ENCODE measurements at regions not wholly inside any gene's neighbourhood (a gene's known extent, or its start where the extent isn't known, plus 50 kb on each side); places are given as distances from the start of the nearest gene placed in this dataset.
"Not testable (repeated sequence)": the region's sequence is repeated elsewhere in the genome, so short reads cannot be mapped to it uniquely, and the experiment has no call there.

DNA sequence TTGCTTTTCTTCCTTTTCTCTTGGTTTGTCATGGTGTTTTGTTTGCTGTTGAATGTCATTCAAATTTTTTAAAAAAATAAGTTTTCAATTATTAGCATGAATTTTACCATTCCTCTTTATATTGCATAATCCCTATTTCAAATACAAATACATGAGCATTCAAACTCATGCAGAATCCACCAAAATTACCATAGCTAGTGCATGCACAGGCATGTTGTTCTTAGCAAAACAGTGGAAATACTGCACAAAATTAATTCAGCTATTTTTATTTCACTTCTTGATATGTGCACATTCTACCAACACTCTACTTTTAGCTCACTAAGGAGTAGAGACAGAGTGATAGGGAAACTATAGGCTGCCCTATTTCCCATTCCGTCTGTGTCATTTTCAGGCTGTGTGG lies 670.1 kb upstream of the LRRN3 start:
- no peak overlapping the region for H2AFZ ChIP-seq (ENCODE audit: low read length)
- no peak overlapping the region for H3K27ac ChIP-seq (ENCODE audit: low read depth, low read length, poor library complexity, severe bottlenecking)
- H4K20me1 ChIP-seq (ENCODE audit: insufficient read depth, low read length): no peaks in the 10 kb centered on the region; the same call in 1 of the 2 replicates
- no peaks in the 10 kb centered on the region for H3F3A ChIP-seq (ENCODE audit: insufficient read depth, low read length)
- H3K79me2 ChIP-seq (ENCODE audit: insufficient read depth, low read length): no peaks in the 10 kb centered on the region
- no peaks in the 10 kb centered on the region for H3K9me3 ChIP-seq (ENCODE audit: low read length)
- H3K4me2 ChIP-seq (ENCODE audit: low read length): no peak overlapping the region
- TF ChIP-seq, protein P1, sequence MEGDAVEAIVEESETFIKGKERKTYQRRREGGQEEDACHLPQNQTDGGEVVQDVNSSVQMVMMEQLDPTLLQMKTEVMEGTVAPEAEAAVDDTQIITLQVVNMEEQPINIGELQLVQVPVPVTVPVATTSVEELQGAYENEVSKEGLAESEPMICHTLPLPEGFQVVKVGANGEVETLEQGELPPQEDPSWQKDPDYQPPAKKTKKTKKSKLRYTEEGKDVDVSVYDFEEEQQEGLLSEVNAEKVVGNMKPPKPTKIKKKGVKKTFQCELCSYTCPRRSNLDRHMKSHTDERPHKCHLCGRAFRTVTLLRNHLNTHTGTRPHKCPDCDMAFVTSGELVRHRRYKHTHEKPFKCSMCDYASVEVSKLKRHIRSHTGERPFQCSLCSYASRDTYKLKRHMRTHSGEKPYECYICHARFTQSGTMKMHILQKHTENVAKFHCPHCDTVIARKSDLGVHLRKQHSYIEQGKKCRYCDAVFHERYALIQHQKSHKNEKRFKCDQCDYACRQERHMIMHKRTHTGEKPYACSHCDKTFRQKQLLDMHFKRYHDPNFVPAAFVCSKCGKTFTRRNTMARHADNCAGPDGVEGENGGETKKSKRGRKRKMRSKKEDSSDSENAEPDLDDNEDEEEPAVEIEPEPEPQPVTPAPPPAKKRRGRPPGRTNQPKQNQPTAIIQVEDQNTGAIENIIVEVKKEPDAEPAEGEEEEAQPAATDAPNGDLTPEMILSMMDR (IDR thresholded peaks at IDR 0.05; ENCODE audit: low read length): no peak
- TF ChIP-seq EZH2 (IDR thresholded peaks at IDR 0.05; ENCODE audit: borderline replicate concordance, low read length): no peak
- no peaks in the 10 kb centered on the region for H3K36me3 ChIP-seq (ENCODE audit: insufficient read depth, low read length)
- H3K27me3 ChIP-seq (ENCODE audit: insufficient read depth, low read length): no peaks in the 10 kb centered on the region
- H3K4me3 ChIP-seq (ENCODE audit: low read depth, low read length, poor library complexity, severe bottlenecking): no peak overlapping the region
- no peaks in the 10 kb centered on the region for H3K4me1 ChIP-seq (ENCODE audit: insufficient read depth, low read length, severe bottlenecking)
- H3K9ac ChIP-seq (ENCODE audit: low read length): no peak overlapping the region
- no peaks in the 10 kb centered on the region for H3K9me2 ChIP-seq (ENCODE audit: low read depth, low read length)

DNA sequence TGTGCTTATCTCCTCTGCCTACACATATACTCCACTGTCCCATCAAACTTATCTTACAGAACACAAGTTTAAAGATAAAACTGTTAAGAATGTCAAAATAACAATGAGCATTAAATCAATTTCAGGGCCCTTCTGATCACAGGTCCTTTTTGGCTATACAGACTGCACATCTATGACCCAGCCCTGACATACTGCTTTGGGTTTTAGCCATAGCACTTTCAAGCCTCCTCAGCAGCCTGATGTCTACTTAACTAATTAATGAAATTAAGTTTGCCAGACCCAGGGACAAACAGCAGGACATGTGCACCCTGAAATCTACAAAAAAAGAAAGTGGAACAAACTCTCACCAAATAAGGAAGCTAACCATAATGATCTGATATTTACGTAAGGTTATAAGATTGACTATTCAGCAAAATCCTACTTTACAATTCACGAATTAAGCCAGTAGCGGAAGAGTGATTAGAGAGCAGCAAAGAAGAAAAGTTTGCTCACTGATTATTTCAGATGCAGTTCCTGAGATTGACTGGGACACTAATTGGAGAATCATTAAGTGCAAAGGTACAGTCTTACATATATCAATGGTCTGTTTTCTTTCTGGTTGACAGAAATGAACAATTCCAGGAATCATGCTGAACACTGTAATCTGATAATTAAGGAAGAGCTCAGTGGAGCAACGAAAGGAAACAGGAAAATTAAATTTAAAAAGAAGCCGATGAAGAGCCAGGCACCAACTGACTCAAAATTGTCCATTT lies 669.3 kb upstream of the LRRN3 start:
- no peak for TF ChIP-seq EZH2 (IDR thresholded peaks at IDR 0.05; ENCODE audit: borderline replicate concordance, low read length)
- TF ChIP-seq, protein P1 (IDR thresholded peaks at IDR 0.05; ENCODE audit: low read length): no peak
- Histone ChIP-seq H3K9me2 (ENCODE audit: low read depth, low read length) (no peaks in the 10 kb centered on the region), H3K27ac (ENCODE audit: low read depth, low read length, poor library complexity, severe bottlenecking) (no peak overlapping the region), H3K36me3 (ENCODE audit: insufficient read depth, low read length) (no peaks in the 10 kb centered on the region), H3K4me3 (ENCODE audit: low read depth, low read length, poor library complexity, severe bottlenecking) (no peak overlapping the region), H3F3A (ENCODE audit: insufficient read depth, low read length) (no peaks in the 10 kb centered on the region), H3K79me2 (ENCODE audit: insufficient read depth, low read length) (no peaks in the 10 kb centered on the region), H3K9me3 (ENCODE audit: low read length) (no peaks in the 10 kb centered on the region), H3K27me3 (ENCODE audit: insufficient read depth, low read length) (no peaks in the 10 kb centered on the region), H2AFZ (ENCODE audit: low read length) (no peak overlapping the region), H3K9ac (ENCODE audit: low read length) (no peak overlapping the region), H4K20me1 (ENCODE audit: insufficient read depth, low read length) (no peaks in the 10 kb centered on the region; the same call in 1 of the 2 replicates), H3K4me1 (ENCODE audit: insufficient read depth, low read length, severe bottlenecking) (no peaks in the 10 kb centered on the region), H3K4me2 (ENCODE audit: low read length) (no peak overlapping the region)

- Histone ChIP-seq H3K27ac (ENCODE audit: low read depth, low read length, poor library complexity, severe bottlenecking) (no peak overlapping the region), H3K9me3 (ENCODE audit: low read length) (no peaks in the 10 kb centered on the region), H4K20me1 (ENCODE audit: insufficient read depth, low read length) (no peaks in the 10 kb centered on the region), H3K4me1 (ENCODE audit: insufficient read depth, low read length, severe bottlenecking) (no peaks in the 10 kb centered on the region), H3K4me3 (ENCODE audit: low read depth, low read length, poor library complexity, severe bottlenecking) (no peak overlapping the region), H3K27me3 (ENCODE audit: insufficient read depth, low read length) (no peaks in the 10 kb centered on the region), H3K4me2 (ENCODE audit: low read length) (no peak overlapping the region), H3K9me2 (ENCODE audit: low read depth, low read length) (no peaks in the 10 kb centered on the region), H3K36me3 (ENCODE audit: insufficient read depth, low read length) (no peaks in the 10 kb centered on the region), H2AFZ (ENCODE audit: low read length) (no peak overlapping the region), H3K79me2 (ENCODE audit: insufficient read depth, low read length) (no peaks in the 10 kb centered on the region), H3K9ac (ENCODE audit: low read length) (no peak overlapping the region), H3F3A (ENCODE audit: insufficient read depth, low read length) (no peaks in the 10 kb centered on the region)
- no peak for TF ChIP-seq EZH2 (IDR thresholded peaks at IDR 0.05; ENCODE audit: borderline replicate concordance, low read length)
- TF ChIP-seq, protein P1 (IDR thresholded peaks at IDR 0.05; ENCODE audit: low read length): no peak
Observed at GRCh38 chr7:110432061-110432553, 658.8 kb upstream of the LRRN3 start.

GRCh38 chr7:110438926-110439325 lies 652.0 kb upstream of the LRRN3 start:
- H3K9ac ChIP-seq (ENCODE audit: low read length); H3K27ac ChIP-seq (ENCODE audit: low read depth, low read length, poor library complexity, severe bottlenecking); H2AFZ ChIP-seq (ENCODE audit: low read length); H3K4me3 ChIP-seq (ENCODE audit: low read depth, low read length, poor library complexity, severe bottlenecking); H3K36me3 ChIP-seq (ENCODE audit: insufficient read depth, low read length); H3F3A ChIP-seq (ENCODE audit: insufficient read depth, low read length); H3K9me3 ChIP-seq (ENCODE audit: low read length); H4K20me1 ChIP-seq (ENCODE audit: insufficient read depth, low read length); H3K4me1 ChIP-seq (ENCODE audit: insufficient read depth, low read length, severe bottlenecking); H3K79me2 ChIP-seq (ENCODE audit: insufficient read depth, low read length); H3K4me2 ChIP-seq (ENCODE audit: low read length); H3K27me3 ChIP-seq (ENCODE audit: insufficient read depth, low read length); H3K9me2 ChIP-seq (ENCODE audit: low read depth, low read length): not testable (repeated sequence)
